ENCODE measurements at regions not wholly inside any gene's neighbourhood (a gene's known extent, or its start where the extent isn't known, plus 50 kb on each side); places are given as distances from the start of the nearest gene placed in this dataset.

GRCh38 chr5:38119836-38120235 is 138.5 kb upstream of the EGFLAM start:
- 77 to 83% methylated on average over 3 of the region's 3 CpGs for whole genome bisulfite sequencing, 2 donors
- intact Hi-C loops (cut with DNase I) = no loop called here
- H3K36me3 ChIP-seq = no peaks in the 10 kb centered on the region
- no peaks in the 10 kb centered on the region for H3K27me3 ChIP-seq
- H3K4me3 ChIP-seq = no peak overlapping the region
- no peak for TF ChIP-seq POLR2A (IDR thresholded peaks at IDR 0.05)
- no peak for TF ChIP-seq CTCF (IDR thresholded peaks at IDR 0.05)
- H3K27ac ChIP-seq = no peak overlapping the region
- H3K4me1 ChIP-seq = no peaks in the 10 kb centered on the region
- DNase-seq = no peak
- no peaks in the 10 kb centered on the region for H3K9me3 ChIP-seq

GRCh38 chr5:38117784-38118479 is 140.4 kb upstream of the EGFLAM start:
- WGBS, 2 donors = 47 to 51% methylated on average over 5 of the region's 5 CpGs
- Histone ChIP-seq H3K9me3 (no peaks in the 10 kb centered on the region), H3K36me3 (no peaks in the 10 kb centered on the region), H3K4me3 (no peak overlapping the region), H3K4me1 (no peaks in the 10 kb centered on the region), H3K27ac (no peak overlapping the region), H3K27me3 (no peaks in the 10 kb centered on the region)
- intact Hi-C loops (cut with DNase I) = no loop called here
- no peak for TF ChIP-seq POLR2A (IDR thresholded peaks at IDR 0.05)
- TF ChIP-seq CTCF (IDR thresholded peaks at IDR 0.05) = no peak
- no peak for DNase-seq

GRCh38 chr5:38115318-38115827 is 143.0 kb upstream of the EGFLAM start:
- H3K9me3 ChIP-seq = no peaks in the 10 kb centered on the region
- intact Hi-C loops (cut with DNase I) = no loop called here
- 18 to 41% methylated on average over 2 of the region's 2 CpGs for WGBS, 2 donors
- H3K4me1 ChIP-seq = no peaks in the 10 kb centered on the region
- TF ChIP-seq CTCF (IDR thresholded peaks at IDR 0.05) = no peak
- no peak for TF ChIP-seq POLR2A (IDR thresholded peaks at IDR 0.05)
- no peak overlapping the region for H3K27ac ChIP-seq
- H3K4me3 ChIP-seq = no peak overlapping the region
- DNase-seq = no peak
- H3K27me3 ChIP-seq = no peaks in the 10 kb centered on the region
- no peaks in the 10 kb centered on the region for H3K36me3 ChIP-seq

- no peak for TF ChIP-seq POLR2A (IDR thresholded peaks at IDR 0.05)
- TF ChIP-seq CTCF (IDR thresholded peaks at IDR 0.05) = no peak
- DNase-seq = no peak
- WGBS, 2 donors = 56 to 75% methylated on average over 1 of the region's 1 CpG
- H3K36me3 ChIP-seq = no peaks in the 10 kb centered on the region
- H3K9me3 ChIP-seq = no peaks in the 10 kb centered on the region
- H3K4me3 ChIP-seq = no peak overlapping the region
- no peak overlapping the region for H3K27ac ChIP-seq
- intact Hi-C loops (cut with DNase I) = no loop called here
- no peaks in the 10 kb centered on the region for H3K27me3 ChIP-seq
- no peaks in the 10 kb centered on the region for H3K4me1 ChIP-seq
These were observed 144.5 kb upstream of the EGFLAM start for GRCh38 chr5:38113880-38114279.

- intact Hi-C loops (cut with DNase I) = no loop called here
- H3K4me1 ChIP-seq = no peaks in the 10 kb centered on the region
- H3K9me3 ChIP-seq = no peaks in the 10 kb centered on the region
- no peak overlapping the region for H3K4me3 ChIP-seq
- H3K27me3 ChIP-seq = no peaks in the 10 kb centered on the region
- no peak for DNase-seq
- H3K27ac ChIP-seq = no peak overlapping the region
- TF ChIP-seq POLR2A (IDR thresholded peaks at IDR 0.05) (no peak), CTCF (IDR thresholded peaks at IDR 0.05) (no peak)
- WGBS, 2 donors = 74 to 76% methylated on average over 5 of the region's 5 CpGs
- H3K36me3 ChIP-seq = no peaks in the 10 kb centered on the region
These were observed 144.9 kb upstream of the EGFLAM start for GRCh38 chr5:38113456-38113855.
